ENCODE measurements at regions not wholly inside any gene's neighbourhood (a gene's known extent, or its start where the extent isn't known, plus 50 kb on each side); places are given as distances from the start of the nearest gene placed in this dataset.

DNA sequence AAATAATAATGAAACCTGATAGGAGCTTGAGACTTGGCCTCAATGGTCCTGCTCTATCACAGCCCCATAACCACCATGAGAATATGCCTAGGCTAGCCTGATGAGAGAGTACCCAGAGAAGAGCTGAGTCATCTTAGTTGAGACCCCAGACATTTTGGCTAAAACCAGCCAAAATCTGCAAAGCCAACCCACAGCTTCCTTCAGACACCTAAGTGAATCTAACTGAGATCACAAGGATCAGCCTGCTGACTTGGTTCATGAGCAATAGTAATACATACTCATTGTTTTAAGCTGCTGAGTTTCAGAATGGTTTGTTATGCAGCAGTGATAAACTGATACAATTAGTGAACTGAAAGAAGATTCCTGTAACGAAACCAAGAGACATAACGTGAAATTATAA is 473.7 kb upstream of the PTGER4 start:
- Histone ChIP-seq H2AFZ (ENCODE audit: low read length) (no peak overlapping the region), H3K4me1 (ENCODE audit: insufficient read depth, low read length, poor library complexity, severe bottlenecking) (no peaks in the 10 kb centered on the region), H3K4me3 (ENCODE audit: low read length, poor library complexity, severe bottlenecking) (no peak overlapping the region), H3K36me3 (ENCODE audit: insufficient read depth, low read length) (no peaks in the 10 kb centered on the region), H3K9ac (ENCODE audit: low read depth, low read length, poor library complexity, severe bottlenecking) (no peak overlapping the region), H3K79me2 (ENCODE audit: insufficient read depth, low read length) (no peaks in the 10 kb centered on the region), H3F3A (ENCODE audit: low read depth) (no peaks in the 10 kb centered on the region), H4K20me1 (ENCODE audit: insufficient read depth, low read length, poor library complexity, severe bottlenecking) (no peaks in the 10 kb centered on the region), H3K4me2 (ENCODE audit: low read depth, low read length, poor library complexity, severe bottlenecking) (no peak overlapping the region), H3K9me2 (replicated peaks; ENCODE audit: low read depth, low read length) (no peaks in the 10 kb centered on the region), H3K9me3 (ENCODE audit: insufficient read depth, low read depth, low read length) (no peaks in the 10 kb centered on the region), H3K27me3 (ENCODE audit: insufficient read depth, low read length, poor library complexity, severe bottlenecking) (no peaks in the 10 kb centered on the region)
- no peak for TF ChIP-seq EZH2phosphoT487 (IDR thresholded peaks at IDR 0.05; ENCODE audit: borderline replicate concordance)
- TF ChIP-seq, protein P1, sequence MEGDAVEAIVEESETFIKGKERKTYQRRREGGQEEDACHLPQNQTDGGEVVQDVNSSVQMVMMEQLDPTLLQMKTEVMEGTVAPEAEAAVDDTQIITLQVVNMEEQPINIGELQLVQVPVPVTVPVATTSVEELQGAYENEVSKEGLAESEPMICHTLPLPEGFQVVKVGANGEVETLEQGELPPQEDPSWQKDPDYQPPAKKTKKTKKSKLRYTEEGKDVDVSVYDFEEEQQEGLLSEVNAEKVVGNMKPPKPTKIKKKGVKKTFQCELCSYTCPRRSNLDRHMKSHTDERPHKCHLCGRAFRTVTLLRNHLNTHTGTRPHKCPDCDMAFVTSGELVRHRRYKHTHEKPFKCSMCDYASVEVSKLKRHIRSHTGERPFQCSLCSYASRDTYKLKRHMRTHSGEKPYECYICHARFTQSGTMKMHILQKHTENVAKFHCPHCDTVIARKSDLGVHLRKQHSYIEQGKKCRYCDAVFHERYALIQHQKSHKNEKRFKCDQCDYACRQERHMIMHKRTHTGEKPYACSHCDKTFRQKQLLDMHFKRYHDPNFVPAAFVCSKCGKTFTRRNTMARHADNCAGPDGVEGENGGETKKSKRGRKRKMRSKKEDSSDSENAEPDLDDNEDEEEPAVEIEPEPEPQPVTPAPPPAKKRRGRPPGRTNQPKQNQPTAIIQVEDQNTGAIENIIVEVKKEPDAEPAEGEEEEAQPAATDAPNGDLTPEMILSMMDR (conservative IDR thresholded peaks at IDR 0.05; ENCODE audit: low read length), result no peak

DNA sequence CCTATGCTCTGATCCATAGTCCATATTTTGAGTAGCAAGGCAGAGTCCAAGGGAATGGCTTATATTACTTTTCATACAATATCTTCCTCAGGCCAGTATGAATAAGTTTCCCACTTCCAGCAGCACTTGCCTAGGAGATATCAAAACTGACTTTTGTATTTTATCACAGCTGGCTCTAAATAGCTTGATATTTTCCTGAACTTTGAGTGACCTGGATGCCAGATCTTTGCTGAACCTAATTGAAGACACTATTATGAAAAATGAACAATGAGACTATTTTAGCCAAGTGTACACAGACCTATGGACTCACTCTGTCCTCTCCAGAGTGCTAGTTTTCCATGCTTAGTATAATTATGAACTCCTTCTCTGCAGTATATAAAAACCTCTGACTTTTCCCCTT is 475.6 kb upstream of the PTGER4 start:
- no peaks in the 10 kb centered on the region for H3K27me3 ChIP-seq (ENCODE audit: insufficient read depth, low read length, poor library complexity, severe bottlenecking)

DNA sequence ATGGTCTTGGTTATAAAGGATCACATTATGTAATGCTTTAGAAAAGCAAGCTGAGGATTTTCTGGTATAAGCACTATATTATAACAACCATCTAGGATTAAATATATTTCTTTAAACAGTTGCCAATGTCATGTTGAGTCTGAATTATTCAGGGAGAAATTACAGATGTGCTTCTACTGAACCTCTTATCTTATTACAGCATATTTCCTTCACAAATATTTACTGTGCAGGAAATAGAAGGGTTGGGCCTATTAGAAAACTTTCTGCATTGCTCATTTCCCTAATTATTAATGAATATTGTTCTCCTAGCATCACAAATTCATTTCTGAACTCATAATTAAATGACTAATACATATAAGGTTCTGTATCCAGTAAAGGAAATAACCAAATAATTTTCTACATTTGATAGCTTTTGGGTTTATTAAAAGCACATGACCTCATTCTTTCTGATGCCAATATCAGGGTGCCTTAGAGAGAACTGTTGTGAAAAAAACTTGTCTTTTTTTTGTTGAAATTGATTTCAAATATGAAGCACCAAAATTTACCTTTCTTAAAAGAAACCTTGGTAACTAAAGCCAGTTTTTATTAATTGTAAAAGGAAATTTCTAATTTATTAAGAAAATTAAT is 476.8 kb upstream of the PTGER4 start:
- no peaks in the 10 kb centered on the region for H3K27me3 ChIP-seq (ENCODE audit: insufficient read depth, low read length, poor library complexity, severe bottlenecking)
- no peaks in the 10 kb centered on the region for H3K79me2 ChIP-seq (ENCODE audit: insufficient read depth, low read length)
- no peak for TF ChIP-seq EZH2phosphoT487 (IDR thresholded peaks at IDR 0.05; ENCODE audit: borderline replicate concordance)
- TF ChIP-seq, protein P1 (conservative IDR thresholded peaks at IDR 0.05; ENCODE audit: low read length), result no peak
- no peaks in the 10 kb centered on the region for H3K36me3 ChIP-seq (ENCODE audit: insufficient read depth, low read length)
- no peak overlapping the region for H3K9ac ChIP-seq (ENCODE audit: low read depth, low read length, poor library complexity, severe bottlenecking)
- H3K4me3 ChIP-seq (ENCODE audit: low read length, poor library complexity, severe bottlenecking), result no peak overlapping the region
- H3K9me3 ChIP-seq (ENCODE audit: insufficient read depth, low read depth, low read length), result no peaks in the 10 kb centered on the region
- H4K20me1 ChIP-seq (ENCODE audit: insufficient read depth, low read length, poor library complexity, severe bottlenecking), result no peaks in the 10 kb centered on the region
- H3K4me2 ChIP-seq (ENCODE audit: low read depth, low read length, poor library complexity, severe bottlenecking), result no peak overlapping the region
- H3K9me2 ChIP-seq (replicated peaks; ENCODE audit: low read depth, low read length), result no peaks in the 10 kb centered on the region
- H2AFZ ChIP-seq (ENCODE audit: low read length), result no peak overlapping the region
- H3K4me1 ChIP-seq (ENCODE audit: insufficient read depth, low read length, poor library complexity, severe bottlenecking), result no peaks in the 10 kb centered on the region
- no peaks in the 10 kb centered on the region for H3F3A ChIP-seq (ENCODE audit: low read depth)

More for the DNA sequence above, 475.6 kb upstream of the PTGER4 start:
- Histone ChIP-seq H3K4me2 (ENCODE audit: low read depth, low read length, poor library complexity, severe bottlenecking) (no peak overlapping the region), H4K20me1 (ENCODE audit: insufficient read depth, low read length, poor library complexity, severe bottlenecking) (no peaks in the 10 kb centered on the region), H3K79me2 (ENCODE audit: insufficient read depth, low read length) (no peaks in the 10 kb centered on the region), H3K9me3 (ENCODE audit: insufficient read depth, low read depth, low read length) (no peaks in the 10 kb centered on the region), H3K9me2 (replicated peaks; ENCODE audit: low read depth, low read length) (no peaks in the 10 kb centered on the region), H3K4me1 (ENCODE audit: insufficient read depth, low read length, poor library complexity, severe bottlenecking) (no peaks in the 10 kb centered on the region), H3K9ac (ENCODE audit: low read depth, low read length, poor library complexity, severe bottlenecking) (no peak overlapping the region), H2AFZ (ENCODE audit: low read length) (no peak overlapping the region), H3K4me3 (ENCODE audit: low read length, poor library complexity, severe bottlenecking) (no peak overlapping the region), H3K36me3 (ENCODE audit: insufficient read depth, low read length) (no peaks in the 10 kb centered on the region), H3F3A (ENCODE audit: low read depth) (no peaks in the 10 kb centered on the region)
- no peak for TF ChIP-seq EZH2phosphoT487 (IDR thresholded peaks at IDR 0.05; ENCODE audit: borderline replicate concordance)
- TF ChIP-seq, protein P1 (conservative IDR thresholded peaks at IDR 0.05; ENCODE audit: low read length), result no peak

Measured in Loucy (cell line).